Ovary (tissue), 3 donors: ENCODE measurements at regions not wholly inside any gene's neighbourhood (a gene's known extent, or its start where the extent isn't known, plus 50 kb on each side); places are given as distances from the start of the nearest gene placed in this dataset.

Experiments used
- CTCF ChIP-seq, 3 donors: fragments of 450-650 bp in 2 of 3; fragments of 200-600 bp in 1 of 3; IDR thresholded peaks; one replicate each; pipeline versions ENCODE4 v1.5.1 to v1.8.0; 2016 to 2022; ENCODE audit warnings: antibody characterized with exemption in 3 of 3, mild to moderate bottlenecking in 1 of 3
- EP300 ChIP-seq: sonication (generic); formaldehyde crosslinking; IDR thresholded peaks from one replicate; pipeline ENCODE4 v1.6.1; 2017; ENCODE audit warnings: antibody characterized with exemption
- donor health status: DM: no; HTN: no; CAD: no.

GRCh38 chr3:70854108-70854507, 541.7 kb upstream of the MDFIC2 start:
- TF ChIP-seq CTCF (IDR thresholded peaks at IDR 0.05) (no peak), EP300 (no peak)
